CD4-positive, alpha-beta T cell treated with Interferon alpha-2 for 1 hour (primary cell): ENCODE measurements at regions not wholly inside any gene's neighbourhood (a gene's known extent, or its start where the extent isn't known, plus 50 kb on each side); places are given as distances from the start of the nearest gene placed in this dataset.
A peak's percentile ranks its signal among the peaks of the same experiment; 100 is the strongest.
"Not testable (repeated sequence)": the region's sequence is repeated elsewhere in the genome, so short reads cannot be mapped to it uniquely, and the experiment has no call there.

ENCODE experiments used
- DNase-seq, 2 donors: peaks; one replicate each; pipeline ENCODE4 v3.0.0-alpha.2; 2020 to 2022

DNA sequence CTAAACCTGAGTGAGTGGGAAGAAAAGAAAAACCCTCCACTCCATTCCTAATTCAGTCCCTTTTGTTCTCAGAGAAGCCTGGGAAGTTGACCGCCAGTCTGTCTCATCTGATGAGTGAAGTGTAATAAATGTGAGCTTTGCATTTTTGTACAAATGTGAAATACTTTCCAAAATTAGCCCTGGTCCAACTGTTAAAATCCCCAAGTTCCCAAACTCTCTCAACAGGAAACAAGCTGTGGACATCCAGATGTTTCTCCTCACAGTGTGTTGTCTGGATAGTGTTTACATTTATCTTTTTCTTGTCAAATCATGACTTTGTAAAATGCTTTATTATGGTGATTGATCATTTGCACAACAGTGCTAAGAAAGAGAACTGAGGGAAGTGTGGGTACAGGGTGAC is 145.1 kb downstream of the TM2D1 start:
- DNase-seq: no peak

DNA sequence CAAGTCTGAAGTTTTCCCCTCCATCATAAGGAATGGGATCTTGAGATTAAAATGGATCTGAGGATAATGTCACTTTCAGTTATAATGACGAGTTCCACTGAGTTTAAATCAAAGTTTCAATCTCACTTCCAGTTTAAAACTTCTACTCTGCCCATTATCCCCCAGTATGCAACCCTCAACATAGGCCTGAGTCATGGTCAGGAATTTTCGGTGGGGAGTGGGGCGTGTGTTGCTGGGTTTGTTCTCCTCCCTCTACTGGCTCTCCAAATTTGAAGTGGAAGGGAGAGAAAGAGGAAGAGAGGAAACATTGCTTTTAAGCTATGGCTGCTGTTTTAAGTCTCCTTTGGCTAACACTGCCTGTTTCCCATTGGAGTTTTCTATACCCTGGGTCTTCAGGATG is 152.9 kb downstream of the TM2D1 start:
- no peak for DNase-seq

DNA sequence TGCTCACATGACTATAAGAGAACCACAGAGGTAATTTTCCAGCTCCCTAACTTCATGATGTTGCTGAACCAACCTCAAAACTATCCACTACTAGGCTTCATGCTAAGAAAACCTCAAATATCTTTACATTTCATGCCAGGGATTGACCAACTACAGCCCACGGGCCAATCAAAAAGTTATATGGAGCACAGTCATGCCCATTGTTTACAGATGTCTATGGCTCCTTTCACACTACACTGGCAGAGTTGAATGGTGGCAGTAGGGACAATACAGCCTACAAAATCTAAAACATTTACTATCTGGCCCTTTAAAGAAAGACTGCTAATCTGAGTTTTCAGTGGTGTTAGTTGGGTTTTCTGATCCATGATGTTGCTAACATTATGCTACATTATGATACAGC is 154.8 kb downstream of the TM2D1 start:
- DNase-seq: no peak

DNA sequence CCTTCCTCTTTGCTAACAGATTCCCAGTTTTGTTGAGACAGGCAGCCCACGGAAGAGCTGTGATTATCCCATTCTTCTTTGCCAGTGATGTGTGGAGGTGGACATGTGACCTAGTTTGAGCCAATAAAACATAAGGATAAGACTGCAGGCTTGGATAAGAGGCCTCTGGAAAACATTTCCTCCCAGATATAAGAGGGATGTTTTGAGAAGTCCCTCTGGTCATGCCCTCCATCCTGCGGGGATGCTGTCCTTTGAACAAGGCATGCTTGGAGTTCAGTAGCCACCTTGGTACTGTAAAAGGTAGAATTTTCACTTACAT is 155.7 kb downstream of the TM2D1 start:
- DNase-seq: no peak

DNA sequence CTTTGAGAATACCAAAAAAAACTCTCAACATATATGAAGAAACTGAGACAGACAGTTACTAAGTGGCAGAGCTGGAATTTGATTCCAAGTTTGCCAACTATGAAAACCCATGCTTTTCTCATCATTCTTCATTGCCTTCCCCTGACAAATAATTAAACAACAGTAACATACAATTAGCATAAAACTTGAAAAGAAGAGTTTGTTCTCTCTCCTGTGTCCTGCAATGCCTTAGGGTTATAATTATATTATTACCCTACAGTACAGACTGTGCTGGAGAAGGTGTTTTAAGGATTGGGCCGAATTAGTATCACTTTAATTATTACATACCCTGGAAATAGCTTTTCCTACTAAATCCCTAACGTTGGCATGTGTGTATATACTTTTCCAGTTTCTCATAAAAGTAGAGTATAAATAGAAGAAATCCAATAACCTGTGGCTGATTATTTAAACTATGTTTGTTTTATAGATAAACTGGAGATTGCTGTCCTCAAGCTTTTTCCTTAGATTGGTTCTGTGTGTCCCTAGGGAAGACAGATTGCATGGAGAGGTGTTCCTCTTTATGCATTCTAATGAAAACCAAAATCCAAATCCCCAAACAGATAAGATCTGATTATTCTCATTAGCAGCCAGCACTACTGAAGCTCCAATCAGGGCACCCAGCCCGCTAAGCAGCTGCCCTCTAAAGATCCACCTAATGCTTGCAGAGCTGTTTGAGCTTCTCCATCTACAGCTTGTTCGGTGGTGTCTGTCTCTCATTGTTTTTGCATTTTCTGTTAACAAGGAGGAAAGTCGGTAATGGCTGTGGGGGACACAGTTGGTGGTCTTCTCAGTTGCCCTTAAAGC is 156.3 kb downstream of the TM2D1 start:
- DNase-seq: no peak

DNA sequence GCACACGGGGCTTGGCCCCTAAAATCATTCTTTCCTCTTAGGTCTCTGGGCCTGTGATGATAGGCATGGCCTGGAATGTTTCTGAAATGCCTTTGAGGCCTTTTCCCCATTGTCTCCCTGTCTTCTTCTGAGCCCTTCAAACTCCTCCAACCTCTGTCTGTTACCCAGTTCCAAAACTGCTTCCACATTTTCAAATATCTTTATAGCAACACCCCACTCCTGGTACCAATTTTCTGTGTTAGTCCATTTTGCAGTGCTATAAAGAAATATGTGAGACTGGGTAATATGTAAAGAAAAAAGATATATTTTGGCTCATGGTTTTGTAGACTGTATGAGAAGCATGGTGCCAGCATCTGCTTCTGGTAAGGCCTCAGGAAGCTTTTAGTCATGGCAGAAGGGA is 158.8 kb downstream of the TM2D1 start:
- DNase-seq: no peak

DNA sequence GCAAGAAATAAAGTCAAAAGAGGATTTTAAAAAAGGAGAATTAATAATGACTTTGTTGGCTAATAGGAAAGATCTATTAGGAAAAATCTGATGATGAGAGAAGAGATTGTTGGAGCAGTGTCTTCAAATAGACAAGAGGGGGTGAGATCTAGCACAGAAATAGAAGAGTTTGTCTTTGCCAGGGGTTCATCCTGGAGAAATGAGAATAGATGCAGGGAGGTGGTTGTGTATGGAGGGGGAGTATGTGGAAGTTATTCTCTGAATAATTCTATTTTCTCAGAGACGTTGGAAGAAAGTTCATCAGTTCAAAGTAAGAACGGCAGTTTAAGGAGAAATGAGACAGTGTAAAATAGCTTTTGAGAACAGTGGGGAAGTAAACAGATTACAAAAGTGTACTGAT is 161.3 kb downstream of the TM2D1 start:
- DNase-seq: no peak

DNA sequence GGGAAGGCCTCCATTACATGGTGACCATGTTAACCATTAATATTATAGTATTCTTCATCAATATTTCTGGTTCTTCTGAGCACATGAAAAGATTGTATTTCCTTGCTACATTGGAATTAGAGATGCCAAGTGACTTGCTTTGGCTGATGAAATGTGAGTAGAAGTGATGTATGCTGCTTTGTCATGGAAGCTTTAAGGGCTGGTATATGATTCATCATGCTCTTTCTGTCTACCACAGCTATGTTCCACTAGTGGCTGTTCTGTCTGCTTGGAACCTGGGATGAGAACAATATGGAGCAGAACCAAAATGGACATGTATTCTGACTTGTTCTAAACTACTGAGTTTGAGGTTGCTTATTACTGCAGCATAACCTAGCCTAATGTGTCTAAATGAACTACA is 163.3 kb downstream of the TM2D1 start:
- DNase-seq: no peak

DNA sequence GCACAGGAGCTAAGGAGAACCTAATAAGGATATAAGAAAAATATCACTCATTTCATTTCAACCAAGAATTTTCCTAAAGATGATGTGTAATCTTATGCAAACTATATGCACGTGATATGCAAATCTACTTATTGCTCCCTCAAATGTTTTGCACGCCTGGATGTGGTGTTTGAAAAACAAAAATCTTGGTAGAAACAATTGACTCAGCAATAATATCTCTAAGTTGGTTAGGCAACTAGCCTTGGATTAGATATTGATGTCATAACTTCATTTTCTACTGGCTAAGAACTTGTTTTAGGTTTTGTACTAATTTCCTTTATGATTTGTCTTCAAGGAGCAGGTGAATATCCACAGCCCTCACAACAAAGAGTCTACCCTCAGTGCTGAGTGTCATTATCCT is 164.6 kb downstream of the TM2D1 start:
- DNase-seq: no peak

DNA sequence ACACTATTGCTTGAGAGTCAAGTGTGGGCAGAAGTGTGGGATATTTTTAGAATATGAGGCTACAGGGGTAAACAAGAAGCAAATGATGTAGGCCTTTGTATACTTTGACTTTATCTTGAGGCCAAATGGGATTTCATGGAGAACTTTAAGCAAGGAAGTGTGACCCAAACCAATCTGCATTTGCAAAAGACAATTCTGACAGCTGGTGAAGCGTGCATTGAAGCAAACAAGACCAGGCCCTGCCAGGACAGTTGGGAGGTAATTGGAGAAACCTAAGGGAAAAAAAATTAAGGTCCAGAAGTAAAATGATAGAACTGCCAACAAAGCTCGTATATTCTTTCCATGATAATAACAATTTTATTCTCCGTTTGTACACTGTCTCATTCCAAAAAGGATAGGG is 168.3 kb downstream of the TM2D1 start:
- no peak for DNase-seq

DNA sequence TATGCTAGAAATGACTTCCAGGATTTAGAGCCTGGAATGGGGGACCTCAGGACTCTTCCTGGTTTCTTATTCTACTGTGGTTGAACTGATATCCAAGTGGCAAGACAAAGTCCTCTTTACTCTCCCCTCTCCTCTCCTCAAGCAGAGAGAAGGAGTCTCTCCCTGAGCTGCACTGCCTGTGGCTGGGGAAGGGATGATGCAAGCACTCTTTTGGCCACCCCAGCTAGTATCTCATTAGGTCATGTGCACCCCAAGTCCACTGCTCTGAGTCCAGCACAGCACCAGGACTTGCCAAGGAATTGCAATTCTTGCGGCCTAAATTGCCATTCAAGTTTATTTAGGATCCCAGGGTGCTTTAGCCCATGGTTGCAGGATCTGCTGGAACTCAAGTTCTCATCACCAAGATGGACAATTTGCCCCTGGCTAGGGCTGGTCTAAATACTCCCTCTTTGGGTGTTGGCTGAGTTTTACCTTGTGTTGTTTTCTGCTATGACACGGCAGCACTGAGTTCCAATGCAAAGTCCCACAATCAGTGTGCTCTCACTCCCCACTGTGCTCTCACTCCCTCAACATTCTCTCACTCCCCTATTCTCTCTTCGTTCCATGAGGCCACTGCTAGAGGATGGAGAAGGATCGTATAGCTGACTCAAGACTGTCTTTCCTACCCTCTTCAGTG is 172.2 kb downstream of the TM2D1 start:
- DNase-seq: no peak

DNA sequence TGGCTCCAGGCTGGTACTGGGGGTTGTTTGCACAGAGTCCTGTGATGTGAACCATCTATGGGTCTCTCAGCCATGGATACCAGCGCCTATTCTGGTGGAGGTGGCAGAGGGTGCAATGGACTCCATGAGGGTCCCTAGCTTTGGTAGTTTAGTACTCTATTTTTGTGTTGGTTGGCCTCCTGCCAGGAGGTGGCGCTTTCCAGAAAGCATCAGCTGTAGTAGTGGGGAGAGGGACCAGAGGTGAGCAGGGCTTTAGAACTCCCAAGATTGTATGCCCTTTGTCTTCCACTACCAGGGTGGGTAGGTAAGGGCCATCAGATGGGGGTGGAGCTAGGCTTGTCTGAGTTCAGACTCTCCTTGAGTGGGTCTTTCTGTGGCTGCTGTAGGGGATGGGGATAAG is 177.6 kb downstream of the TM2D1 start:
- peak in 1 of 2 donors; percentile 6 for DNase-seq

DNA sequence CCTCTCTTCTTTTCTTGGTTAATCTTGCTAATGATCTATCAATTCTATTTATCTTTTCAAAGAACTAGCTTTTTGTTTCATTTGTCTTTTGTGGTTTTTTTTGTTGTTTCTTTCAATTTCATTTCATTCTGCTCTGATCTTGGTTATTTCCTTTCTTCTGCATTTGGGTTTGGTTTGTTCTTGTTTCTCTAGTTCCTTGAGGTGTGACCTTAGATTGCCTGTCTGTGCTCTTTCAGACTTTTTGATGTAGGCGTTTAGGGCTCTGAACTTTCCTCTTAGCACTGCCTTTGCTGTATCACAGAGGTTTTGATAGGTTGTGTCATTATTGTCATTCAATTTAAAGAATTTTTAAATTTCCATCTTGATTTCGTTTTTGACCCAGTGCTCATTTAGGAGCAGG is 180.1 kb downstream of the TM2D1 start:
- DNase-seq: not testable (repeated sequence)

DNA sequence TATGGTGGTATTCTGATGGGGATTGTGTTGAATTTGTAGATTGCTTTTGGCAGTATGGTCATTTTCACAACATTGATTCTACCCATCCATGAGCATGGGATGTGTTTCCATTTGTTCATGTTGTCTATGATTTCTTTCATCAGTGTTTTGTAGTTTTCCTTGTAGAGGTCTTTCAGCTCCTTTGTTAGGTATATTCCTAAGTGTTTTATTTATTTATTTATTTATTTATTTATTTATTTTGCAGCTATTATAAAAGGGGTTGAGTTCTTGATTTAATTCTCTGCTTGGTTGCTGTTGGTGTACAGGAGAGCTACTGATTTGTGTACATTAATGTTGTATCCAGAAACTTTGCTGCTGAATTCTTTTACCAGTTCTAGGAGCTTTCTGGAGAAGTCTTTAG is 181.4 kb downstream of the TM2D1 start:
- not testable (repeated sequence) for DNase-seq

DNA sequence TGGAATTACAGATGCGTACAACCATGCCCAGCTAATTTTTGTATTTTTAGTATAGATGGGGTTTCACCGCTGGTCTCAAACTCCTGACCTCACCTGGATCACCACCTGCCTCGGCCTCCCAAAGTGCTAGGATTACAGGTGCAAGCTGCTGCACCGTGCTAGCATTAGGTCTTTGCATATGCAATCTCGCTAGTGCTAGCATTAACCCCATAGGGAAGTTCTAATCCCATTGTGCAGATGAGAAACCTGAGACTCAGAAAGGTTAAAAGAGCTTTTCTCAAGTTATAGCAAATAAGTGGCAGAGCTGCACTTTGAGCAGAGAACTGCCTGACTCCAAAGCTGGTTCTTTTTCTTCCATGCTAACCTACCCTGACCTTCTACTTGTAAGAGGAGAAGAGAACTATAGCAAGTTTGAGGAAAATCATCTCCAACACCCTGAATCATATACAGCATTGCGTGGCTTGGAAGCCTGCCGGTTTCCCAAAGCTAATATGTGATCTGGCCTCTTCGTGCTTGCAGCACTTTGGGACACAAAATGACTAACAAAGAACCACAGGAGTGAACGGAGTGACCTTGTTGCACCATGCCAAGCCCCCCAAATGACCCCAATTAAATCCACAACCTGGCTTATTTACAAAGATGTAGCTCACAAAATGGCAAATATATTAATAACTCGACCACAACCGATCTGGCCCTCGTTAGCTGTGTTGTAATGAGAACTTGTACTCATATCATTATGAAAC is 185.1 kb downstream of the TM2D1 start:
- DNase-seq: no peak

DNA sequence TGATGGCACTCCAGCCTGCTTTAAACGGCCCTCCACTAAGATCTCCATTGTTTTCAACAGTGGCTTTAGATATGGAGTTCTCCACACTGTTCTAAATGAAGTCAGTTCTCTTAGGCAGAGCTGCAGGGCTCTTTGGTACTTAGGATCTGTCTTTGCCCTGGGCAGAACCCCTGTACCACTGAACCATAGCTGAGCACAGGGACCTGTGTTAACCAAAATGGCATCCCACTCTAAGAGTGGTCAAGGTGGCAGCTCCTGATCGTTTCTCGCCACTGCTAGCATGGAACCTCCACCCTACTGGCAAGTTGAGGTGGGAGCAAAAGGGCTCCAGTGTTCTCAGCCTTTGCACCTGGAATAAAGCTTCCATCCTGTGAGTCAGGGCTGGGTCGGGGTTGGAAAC is 186.7 kb downstream of the TM2D1 start:
- no peak for DNase-seq

DNA sequence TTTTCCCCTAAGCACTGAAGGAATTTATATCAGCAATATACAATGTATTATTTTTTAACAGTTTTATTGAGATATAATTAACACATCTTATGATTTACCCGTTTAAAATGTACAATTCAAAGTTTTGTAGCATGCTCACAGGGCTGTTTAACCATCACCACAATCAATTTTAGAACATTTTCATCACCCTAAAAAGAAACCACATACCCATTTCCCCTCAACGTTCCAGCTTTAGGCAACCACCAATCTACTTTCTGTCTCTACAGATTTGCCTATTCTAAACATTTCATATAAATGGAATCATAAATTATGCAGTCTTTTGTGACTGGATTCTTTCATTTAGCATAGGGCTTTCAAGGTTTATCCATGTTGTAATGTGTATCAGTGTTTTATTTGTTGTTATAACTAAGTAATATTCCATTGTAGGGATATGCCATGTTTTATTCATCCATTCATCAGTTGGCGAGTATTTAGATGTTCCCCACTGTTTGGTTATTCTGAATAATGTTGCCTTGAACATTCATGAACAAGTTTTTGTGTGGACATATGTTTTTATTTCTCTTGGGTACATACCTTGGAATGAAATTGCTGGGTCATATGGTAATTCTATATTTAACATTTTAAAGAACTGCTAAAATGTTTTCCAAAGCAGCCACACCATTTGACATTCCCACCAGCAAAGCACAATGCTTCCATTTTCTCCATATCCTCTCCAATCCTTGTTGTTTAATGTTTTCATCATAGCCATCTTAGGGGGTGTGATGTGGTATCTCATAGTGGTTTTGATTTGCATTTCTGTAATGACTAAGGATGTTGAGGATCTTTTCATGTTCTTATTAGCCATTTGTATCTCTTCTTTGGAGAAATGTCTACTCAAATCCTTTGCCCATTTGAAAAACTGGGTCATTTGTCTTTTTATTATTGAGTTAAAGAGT is 188.5 kb downstream of the TM2D1 start:
- no peak for DNase-seq

DNA sequence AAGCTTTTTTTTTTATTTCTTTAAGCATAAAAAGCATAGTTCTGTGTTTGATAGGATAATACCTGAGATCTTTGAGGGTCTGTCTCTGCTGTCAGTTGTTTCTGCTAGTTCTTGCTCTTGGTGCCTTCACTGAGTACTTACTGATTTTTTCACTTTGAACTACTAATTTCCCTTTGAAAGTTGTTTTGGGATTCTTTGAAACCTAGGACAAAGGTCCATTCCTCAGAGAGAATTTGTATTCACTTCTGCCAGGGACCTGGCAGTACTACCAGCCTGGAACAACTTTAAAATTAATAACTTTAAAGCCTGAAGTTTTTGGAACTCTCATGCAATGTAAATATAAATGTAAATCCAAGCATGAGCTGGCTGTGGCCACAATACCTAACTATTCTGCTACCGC is 190.1 kb downstream of the TM2D1 start:
- DNase-seq: no peak

DNA sequence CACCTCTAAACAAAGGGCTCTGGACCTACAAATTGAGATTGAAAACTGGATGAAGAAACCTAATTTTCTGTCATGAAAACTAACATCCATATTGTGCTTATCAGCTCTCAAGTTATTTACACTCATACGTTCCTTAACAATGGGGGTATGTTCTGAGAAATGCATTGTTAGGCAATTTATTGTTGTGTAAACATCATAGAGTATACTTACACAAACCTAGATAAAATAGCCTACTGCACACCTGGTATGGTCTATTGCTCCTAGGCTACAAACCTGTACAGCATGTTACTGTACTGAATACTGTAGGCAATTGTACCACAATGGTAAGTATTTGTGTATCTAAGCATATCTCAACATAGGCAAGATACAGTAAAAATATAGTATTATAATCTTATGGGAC is 191.4 kb downstream of the TM2D1 start:
- no peak for DNase-seq

DNA sequence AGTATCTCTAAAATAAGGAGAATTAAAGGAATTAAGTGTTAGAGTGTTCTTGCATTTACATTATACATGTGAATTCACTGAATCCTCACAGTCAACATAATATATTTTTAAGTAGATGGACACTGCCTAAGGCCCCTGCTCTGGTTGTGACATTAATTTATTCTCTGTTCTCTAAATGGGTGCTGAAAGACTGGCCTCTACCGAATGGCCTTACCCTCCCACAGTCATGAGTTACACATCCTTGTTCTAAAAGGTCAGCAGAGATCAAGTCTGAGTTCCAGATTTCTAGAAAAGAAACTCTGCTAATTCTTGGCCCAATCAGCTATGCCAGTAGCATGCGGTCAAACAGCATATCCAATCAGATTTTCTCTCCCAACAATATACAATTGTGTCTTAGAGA is 193.2 kb downstream of the TM2D1 start:
- no peak for DNase-seq

DNA sequence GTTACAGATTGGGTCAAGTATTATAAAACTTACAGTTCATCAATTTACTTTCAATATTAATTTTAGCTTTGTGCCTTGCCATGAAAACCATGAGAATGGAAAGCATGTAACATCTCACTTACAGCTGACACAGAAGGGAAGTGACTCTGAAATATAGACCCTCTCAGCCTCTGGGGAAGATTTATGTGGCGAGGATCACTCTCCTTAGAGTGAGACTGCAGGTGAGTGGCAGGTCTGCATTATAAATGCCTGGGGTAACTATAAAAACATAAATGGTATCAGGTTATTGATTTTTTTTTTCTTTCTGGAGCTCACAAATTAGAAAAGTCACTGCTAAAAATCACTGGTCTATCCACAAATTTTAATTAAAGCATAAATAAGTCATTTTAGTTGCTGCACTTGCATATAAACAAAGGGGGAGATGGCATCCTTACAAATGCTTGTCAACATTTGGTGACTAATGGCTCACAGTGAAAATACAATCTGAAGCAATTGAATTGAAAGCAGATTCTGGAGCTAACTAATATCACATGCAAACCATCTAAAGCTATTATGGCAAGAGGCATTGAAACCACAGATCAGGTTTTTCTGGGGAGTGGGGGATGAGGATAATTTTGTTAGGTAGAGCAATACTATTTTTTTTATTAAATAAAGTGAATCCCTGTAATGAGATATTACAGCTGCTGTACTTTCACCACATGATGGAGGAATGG is 200.9 kb downstream of the TM2D1 start:
- DNase-seq: no peak

DNA sequence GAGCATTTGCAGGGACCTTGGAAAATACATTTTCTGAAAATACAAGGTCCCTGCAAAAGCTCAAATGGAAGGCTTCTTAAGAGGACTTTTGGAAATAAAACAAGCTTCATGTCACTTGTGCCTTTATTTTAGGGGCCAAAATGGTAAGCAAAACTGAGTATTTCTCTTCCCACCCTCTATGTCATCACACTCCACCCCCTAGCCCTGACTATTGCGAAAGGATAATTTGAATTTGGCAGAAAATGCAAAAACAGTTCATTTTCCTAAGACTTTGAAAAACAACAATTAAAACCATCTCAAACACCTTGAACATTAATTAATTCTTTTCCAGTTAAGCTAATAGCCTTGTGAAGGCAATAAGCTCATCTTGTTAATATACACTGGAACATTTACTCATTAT is 201.7 kb downstream of the TM2D1 start:
- DNase-seq: no peak
